ENCODE measurements at regions not wholly inside any gene's neighbourhood (a gene's known extent, or its start where the extent isn't known, plus 50 kb on each side); places are given as distances from the start of the nearest gene placed in this dataset.
A peak's percentile ranks its signal among the peaks of the same experiment; 100 is the strongest.

DNA sequence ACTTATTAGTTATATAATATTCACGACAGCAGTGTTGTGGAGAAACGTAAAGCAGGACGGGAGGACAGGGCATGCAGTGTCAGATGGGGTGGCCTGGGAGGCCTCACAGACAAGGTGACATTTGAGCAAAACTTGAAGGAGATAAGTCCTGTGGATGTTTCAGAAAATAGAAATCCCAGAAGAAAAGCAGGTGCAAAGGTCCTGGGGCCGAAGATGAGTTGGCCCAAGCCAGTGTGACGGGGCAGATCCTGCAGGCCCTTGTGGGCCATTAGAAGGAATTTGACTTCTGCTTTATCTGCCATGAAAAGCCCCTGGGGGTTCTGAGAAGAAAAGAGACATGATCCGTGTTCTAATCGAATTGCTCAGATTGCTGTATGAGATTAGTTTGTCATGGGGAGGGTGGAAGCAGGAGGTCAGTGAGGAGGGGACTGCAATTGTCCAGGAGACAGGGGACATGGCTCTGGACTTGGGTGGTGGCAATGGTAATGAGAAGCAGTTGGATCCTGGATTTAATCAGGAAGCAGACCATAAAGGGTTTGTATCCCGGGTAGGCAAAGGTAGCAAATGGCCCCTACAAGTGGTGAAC, 437.4 kb upstream of the SULF2 start:
- H3K36me3 ChIP-seq, result no peaks in the 10 kb centered on the region
- H3K27ac ChIP-seq, result no peak overlapping the region
- DNase-seq, result no peak
- no peaks in the 10 kb centered on the region for H3K27me3 ChIP-seq
- no peaks in the 10 kb centered on the region for H3K9me3 ChIP-seq
- H3K4me3 ChIP-seq, result no peak overlapping the region
- H3K4me1 ChIP-seq, result no peaks in the 10 kb centered on the region
- intact Hi-C loops (cut with DNase I; ENCODE audit: low total_unique reads), result no loop called here
- TF ChIP-seq POLR2A (IDR thresholded peaks at IDR 0.05), result no peak
- TF ChIP-seq, protein P1, sequence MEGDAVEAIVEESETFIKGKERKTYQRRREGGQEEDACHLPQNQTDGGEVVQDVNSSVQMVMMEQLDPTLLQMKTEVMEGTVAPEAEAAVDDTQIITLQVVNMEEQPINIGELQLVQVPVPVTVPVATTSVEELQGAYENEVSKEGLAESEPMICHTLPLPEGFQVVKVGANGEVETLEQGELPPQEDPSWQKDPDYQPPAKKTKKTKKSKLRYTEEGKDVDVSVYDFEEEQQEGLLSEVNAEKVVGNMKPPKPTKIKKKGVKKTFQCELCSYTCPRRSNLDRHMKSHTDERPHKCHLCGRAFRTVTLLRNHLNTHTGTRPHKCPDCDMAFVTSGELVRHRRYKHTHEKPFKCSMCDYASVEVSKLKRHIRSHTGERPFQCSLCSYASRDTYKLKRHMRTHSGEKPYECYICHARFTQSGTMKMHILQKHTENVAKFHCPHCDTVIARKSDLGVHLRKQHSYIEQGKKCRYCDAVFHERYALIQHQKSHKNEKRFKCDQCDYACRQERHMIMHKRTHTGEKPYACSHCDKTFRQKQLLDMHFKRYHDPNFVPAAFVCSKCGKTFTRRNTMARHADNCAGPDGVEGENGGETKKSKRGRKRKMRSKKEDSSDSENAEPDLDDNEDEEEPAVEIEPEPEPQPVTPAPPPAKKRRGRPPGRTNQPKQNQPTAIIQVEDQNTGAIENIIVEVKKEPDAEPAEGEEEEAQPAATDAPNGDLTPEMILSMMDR (IDR thresholded peaks at IDR 0.05), result no peak

DNA sequence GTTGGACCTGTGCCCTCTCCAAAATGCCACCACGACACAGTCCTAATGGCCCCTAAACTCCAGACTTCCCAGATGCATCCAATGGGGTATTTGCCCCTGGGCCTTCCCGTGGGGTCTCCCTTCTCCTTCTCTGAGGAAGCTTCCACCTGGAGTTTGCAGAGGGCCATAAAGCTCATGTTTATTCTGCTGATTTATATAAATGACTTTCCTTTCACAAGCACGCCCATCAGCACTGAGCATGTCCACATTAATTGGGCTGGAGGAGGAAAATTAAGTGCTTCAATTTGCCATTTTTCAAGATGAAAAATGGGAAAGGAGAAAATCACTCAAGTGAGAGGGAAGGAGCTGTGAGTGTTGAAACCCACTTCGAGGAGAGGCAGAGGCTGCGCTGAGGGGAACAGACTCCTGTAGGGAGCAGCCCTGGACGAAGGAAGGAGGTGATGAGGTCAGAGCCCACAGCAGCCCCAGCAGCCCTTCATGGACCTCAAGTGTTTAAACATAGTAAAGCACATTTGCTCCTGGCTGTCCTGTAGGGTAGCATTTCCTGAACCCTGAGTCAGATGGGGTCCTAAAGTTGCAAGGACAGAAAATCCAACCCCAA, 434.9 kb upstream of the SULF2 start:
- TF ChIP-seq, protein P1 (IDR thresholded peaks at IDR 0.05), result no peak
- no peak for TF ChIP-seq POLR2A (IDR thresholded peaks at IDR 0.05)
- Histone ChIP-seq H3K36me3 (no peaks in the 10 kb centered on the region), H3K27ac (no peak overlapping the region), H3K4me1 (no peaks in the 10 kb centered on the region), H3K27me3 (no peaks in the 10 kb centered on the region), H3K9me3 (no peaks in the 10 kb centered on the region), H3K4me3 (no peak overlapping the region)
- DNase-seq, result no peak
- intact Hi-C loops (cut with DNase I; ENCODE audit: low total_unique reads), result no loop called here

DNA sequence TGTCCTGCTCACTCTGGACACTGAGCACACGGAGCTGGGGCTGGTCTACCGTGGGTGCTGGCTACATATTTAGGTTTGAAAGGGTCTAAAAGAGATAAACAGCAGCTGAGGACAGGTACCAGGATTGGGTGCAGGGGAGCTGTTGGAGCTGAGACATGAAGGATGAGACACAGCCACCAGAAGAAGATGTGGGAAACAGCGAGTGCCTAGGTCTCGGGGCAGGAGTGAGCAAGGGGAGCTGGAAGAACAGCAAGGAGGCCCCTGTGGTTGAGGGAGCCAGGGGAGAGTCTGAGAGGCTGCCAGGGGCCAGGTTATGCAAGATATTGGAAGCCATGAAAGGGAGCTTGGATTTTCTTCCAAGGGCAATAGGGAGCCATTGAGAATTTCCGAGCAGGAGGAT, 434.0 kb upstream of the SULF2 start:
- Histone ChIP-seq H3K4me1 (no peaks in the 10 kb centered on the region), H3K27ac (no peak overlapping the region), H3K27me3 (no peaks in the 10 kb centered on the region), H3K9me3 (no peaks in the 10 kb centered on the region), H3K4me3 (no peak overlapping the region), H3K36me3 (no peaks in the 10 kb centered on the region)
- TF ChIP-seq, protein P1 (IDR thresholded peaks at IDR 0.05), result no peak
- TF ChIP-seq POLR2A (IDR thresholded peaks at IDR 0.05), result no peak
- intact Hi-C loops (cut with DNase I; ENCODE audit: low total_unique reads), result no loop called here
- DNase-seq, result no peak

DNA sequence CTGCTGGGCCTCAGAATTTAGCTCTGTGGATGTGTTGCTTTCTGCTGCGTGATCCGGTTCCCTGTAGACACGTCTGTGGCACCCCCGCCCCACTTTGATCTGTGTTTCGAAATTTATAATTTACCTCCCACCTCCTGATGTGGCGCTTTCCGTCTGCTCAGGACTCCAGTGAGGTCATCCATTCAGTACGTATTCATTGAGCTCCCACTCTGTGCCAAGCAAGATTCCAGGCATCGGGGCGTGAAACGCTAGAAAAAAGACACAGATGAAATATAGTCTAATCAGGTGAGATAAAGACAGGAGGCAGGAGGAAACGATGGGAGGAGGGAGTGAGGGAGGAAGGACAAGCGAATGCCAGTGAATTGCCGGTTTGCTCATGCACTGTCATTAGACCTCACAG, 431.9 kb upstream of the SULF2 start:
- H3K4me1 ChIP-seq, result no peaks in the 10 kb centered on the region
- H3K9me3 ChIP-seq, result no peaks in the 10 kb centered on the region
- H3K4me3 ChIP-seq, result no peak overlapping the region
- H3K27ac ChIP-seq, result no peak overlapping the region
- intact Hi-C loops (cut with DNase I; ENCODE audit: low total_unique reads), result no loop called here
- TF ChIP-seq POLR2A (IDR thresholded peaks at IDR 0.05), result no peak
- TF ChIP-seq, protein P1 (IDR thresholded peaks at IDR 0.05), result no peak
- peak; percentile 57 to 74 for DNase-seq
- no peaks in the 10 kb centered on the region for H3K27me3 ChIP-seq
- no peaks in the 10 kb centered on the region for H3K36me3 ChIP-seq

DNA sequence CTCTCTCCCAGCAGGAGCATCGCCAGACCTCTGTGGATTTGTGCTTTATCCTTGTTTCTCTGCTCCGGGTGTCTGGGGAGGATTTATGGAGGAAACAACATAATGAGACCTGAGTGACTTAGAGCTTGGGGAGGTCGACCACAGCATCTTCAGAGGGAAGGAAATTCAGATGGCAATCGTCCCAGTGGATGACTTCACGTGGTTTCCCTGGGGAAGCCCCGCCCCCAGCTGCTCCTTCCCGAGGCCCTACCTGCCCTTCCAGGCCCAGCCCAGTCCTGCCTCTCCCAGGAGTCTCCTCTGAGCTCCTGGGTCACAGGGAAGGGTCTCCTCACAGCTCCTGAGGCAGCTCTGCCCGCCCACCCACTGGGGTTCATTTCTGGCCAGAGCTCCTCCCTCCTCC, 430.3 kb upstream of the SULF2 start:
- H3K27me3 ChIP-seq, result no peaks in the 10 kb centered on the region
- H3K27ac ChIP-seq, result no peak overlapping the region
- H3K36me3 ChIP-seq, result no peaks in the 10 kb centered on the region
- TF ChIP-seq POLR2A (IDR thresholded peaks at IDR 0.05), result no peak
- TF ChIP-seq, protein P1 (IDR thresholded peaks at IDR 0.05), result no peak
- H3K4me3 ChIP-seq, result no peak overlapping the region
- H3K9me3 ChIP-seq, result no peaks in the 10 kb centered on the region
- intact Hi-C loops (cut with DNase I; ENCODE audit: low total_unique reads), result no loop called here
- no peaks in the 10 kb centered on the region for H3K4me1 ChIP-seq
- DNase-seq, result no peak
